Tibial nerve (tissue), 3 donors: ENCODE measurements at regions not wholly inside any gene's neighbourhood (a gene's known extent, or its start where the extent isn't known, plus 50 kb on each side); places are given as distances from the start of the nearest gene placed in this dataset.

Source experiments
- CTCF ChIP-seq, 5 experiments: fragments of 200-600 bp in 3 of 5; fragments of 450-650 bp in 2 of 5; sonication (generic) in 3 of 5; IDR thresholded peaks; one replicate each; pipeline ENCODE4 v1.5.1; 2016 to 2019; ENCODE audit warnings: antibody characterized with exemption in 5 of 5, mild to moderate bottlenecking in 3 of 5, moderate library complexity in 2 of 5
- POLR2A ChIP-seq, 2 donors: fragments of 450-650 bp; IDR thresholded peaks; one replicate each; pipeline ENCODE4 v1.6.1; 2017; ENCODE audit warnings: antibody characterized with exemption in 2 of 2, mild to moderate bottlenecking in 2 of 2, moderate library complexity in 2 of 2

DNA sequence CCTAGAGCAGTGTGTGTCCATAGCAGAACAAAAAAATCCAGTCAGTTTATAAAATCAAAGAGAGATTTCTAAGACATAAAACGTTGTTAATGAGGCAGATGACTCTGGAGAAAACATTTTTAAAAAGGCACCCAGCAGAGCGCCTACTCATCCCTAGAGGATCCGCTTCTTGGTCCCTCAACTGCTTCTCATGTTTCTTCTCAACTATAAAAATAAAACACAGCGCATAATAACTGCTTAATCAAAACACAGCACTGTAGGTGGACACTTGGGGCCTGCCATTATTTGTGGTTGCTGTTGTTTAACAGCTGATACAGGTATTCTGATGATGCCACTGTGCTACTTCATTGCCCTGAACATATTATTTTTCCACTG, 347.9 kb downstream of the FGF9 start:
- TF ChIP-seq CTCF (IDR thresholded peaks at IDR 0.05) (no peak), POLR2A (IDR thresholded peaks at IDR 0.05) (no peak)
